Subcutaneous abdominal adipose tissue (tissue), 5 donors: ENCODE measurements at regions not wholly inside any gene's neighbourhood (a gene's known extent, or its start where the extent isn't known, plus 50 kb on each side); places are given as distances from the start of the nearest gene placed in this dataset.

ENCODE experiments used
- H3K27ac ChIP-seq: one replicate; pipeline ENCODE4 v1.7.0; 2013; ENCODE audit warnings: low read depth, mild to moderate bottlenecking, inconsistent platforms, low read length, moderate library complexity
- H3K27me3 ChIP-seq, 5 donors: one replicate each; pipeline ENCODE4 v1.7.0; 2013; ENCODE audit warnings: low read length in 5 of 5, inconsistent platforms in 1 of 5; ENCODE audit not compliant: control insufficient read depth in 5 of 5, insufficient read depth in 4 of 5
- H3K36me3 ChIP-seq, 5 donors: one replicate each; pipeline ENCODE4 v1.7.0; 2013; ENCODE audit warnings: low read length in 5 of 5; ENCODE audit not compliant: control insufficient read depth in 5 of 5, insufficient read depth in 5 of 5
- H3K4me1 ChIP-seq, 5 donors: one replicate each; pipeline ENCODE4 v1.7.0; 2013; ENCODE audit warnings: low read length in 5 of 5, mild to moderate bottlenecking in 3 of 5, moderate library complexity in 1 of 5; ENCODE audit not compliant: control insufficient read depth in 5 of 5, insufficient read depth in 5 of 5
- H3K4me3 ChIP-seq, 5 donors: one replicate each; pipeline ENCODE4 v1.7.0; 2013; ENCODE audit warnings: low read length in 5 of 5, low read depth in 1 of 5
- H3K9ac ChIP-seq, 5 donors: one replicate each; pipeline ENCODE4 v1.7.0; 2013; ENCODE audit warnings: low read length in 5 of 5, mild to moderate bottlenecking in 4 of 5, moderate library complexity in 3 of 5
- H3K9me3 ChIP-seq, 5 donors: one replicate each; pipeline ENCODE4 v1.7.0; 2013; ENCODE audit warnings: low read length in 5 of 5; ENCODE audit not compliant: control insufficient read depth in 5 of 5
- donor health status: healthy.
- donor health status: healthy.
- donor health status: healthy.
- donor health status: healthy.
- donor health status: healthy.

DNA sequence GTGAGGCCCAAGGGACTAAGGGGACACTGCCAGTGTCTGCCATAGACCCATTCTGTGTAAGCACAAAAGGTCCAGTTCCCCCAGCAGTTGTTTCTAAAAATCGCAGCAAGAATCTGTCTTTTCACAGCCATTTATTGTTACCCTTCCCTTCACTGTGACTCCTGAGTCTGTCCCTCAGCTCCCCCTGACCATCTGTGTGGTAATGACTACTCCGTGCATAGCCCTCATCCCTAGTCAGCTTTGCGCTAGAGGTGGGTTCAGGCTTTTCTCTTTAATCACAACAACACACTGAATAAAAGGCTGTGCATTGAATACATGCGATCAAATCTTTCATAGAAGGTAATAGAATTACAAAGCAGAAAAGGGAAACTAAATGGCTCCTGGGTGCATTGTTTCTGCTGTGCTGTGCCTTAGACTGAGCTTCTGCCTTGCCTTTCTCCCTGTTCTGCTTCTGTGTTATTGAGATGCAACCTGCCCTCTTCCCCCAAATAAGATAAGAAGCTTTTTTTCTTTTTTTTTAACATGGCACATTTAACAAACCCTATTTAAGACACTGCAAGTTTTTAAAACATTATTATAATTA lies 836.0 kb upstream of the CDH2 start:
- no peak overlapping the region for H3K4me3 ChIP-seq
- H3K27ac ChIP-seq: no peak overlapping the region
- no peaks in the 10 kb centered on the region for H3K36me3 ChIP-seq
- H3K27me3 ChIP-seq: no peaks in the 10 kb centered on the region
- no peaks in the 10 kb centered on the region for H3K4me1 ChIP-seq
- H3K9ac ChIP-seq: no peak overlapping the region
- H3K9me3 ChIP-seq: no peaks in the 10 kb centered on the region

DNA sequence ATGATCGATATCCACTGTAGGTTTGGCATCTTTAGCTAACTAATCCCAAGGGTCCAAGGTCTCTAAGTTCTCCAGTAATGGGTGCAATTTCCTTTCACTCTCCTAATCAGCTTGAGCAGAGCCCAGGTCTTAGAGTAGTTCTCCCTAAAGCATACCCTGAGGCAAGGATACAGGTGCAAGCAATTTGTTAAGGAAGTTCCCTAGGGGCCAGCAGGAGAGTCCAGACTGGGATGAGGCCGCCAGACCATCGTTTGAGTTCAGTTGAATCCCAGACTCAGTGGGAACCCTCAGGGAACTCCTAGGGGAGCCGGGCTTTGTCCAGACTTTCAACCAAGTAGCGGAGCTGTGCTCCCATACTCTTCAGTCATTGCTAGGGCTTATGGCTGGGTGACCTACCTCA lies 835.4 kb upstream of the CDH2 start:
- Histone ChIP-seq H3K27me3 (no peaks in the 10 kb centered on the region), H3K9me3 (no peaks in the 10 kb centered on the region), H3K9ac (no peak overlapping the region), H3K36me3 (no peaks in the 10 kb centered on the region), H3K4me3 (no peak overlapping the region), H3K27ac (no peak overlapping the region), H3K4me1 (no peaks in the 10 kb centered on the region)

DNA sequence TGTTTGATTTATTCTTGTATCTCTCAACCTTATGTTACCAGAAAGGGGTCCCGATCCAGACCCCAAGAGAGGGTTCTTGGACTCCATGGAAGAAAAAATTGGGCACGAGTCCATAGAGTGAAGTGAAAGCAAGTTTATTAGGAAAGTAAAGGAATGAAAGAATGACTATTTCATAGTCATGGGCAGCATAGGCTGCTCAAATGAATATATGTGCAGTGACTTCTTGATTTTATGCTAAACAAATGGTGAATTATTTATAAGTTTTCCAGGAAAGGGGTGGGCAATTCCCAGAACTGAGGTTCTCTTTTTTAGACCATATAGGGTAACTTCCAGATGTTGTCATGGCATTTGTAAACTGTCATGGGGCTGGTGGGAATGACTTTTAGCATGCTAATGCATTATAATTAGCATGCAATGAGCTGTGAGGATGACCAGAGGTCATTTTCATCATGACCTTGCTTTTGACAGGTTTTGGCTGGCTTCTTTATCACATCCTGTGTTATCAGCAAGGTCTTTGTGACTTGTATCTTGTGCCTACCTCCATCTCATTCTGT lies 832.4 kb upstream of the CDH2 start:
- H3K27me3 ChIP-seq: no peaks in the 10 kb centered on the region
- H3K4me1 ChIP-seq: no peaks in the 10 kb centered on the region
- no peaks in the 10 kb centered on the region for H3K9me3 ChIP-seq
- no peak overlapping the region for H3K4me3 ChIP-seq
- H3K9ac ChIP-seq: no peak overlapping the region
- H3K27ac ChIP-seq: no peak overlapping the region
- H3K36me3 ChIP-seq: no peaks in the 10 kb centered on the region

DNA sequence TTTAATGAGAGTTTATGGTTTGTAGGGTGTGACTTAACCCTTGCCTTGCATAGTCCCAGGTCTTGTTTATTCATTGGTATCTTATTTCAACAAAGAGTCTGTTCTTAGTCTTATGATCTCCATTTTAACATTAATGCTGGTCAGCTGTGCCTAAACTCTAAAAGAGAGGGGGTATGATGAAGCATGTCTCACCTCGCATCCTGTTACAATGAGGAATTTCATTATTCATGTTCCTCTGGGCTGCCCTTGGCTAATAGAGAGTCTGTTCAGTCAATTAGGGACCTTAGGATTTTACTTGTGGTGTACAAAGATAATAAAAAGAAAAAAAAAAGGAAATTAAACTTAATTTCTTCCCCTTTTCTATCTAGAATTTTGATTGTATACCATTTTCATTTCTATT lies 831.9 kb upstream of the CDH2 start:
- H3K27me3 ChIP-seq: no peaks in the 10 kb centered on the region
- no peak overlapping the region for H3K9ac ChIP-seq
- H3K36me3 ChIP-seq: no peaks in the 10 kb centered on the region
- no peaks in the 10 kb centered on the region for H3K4me1 ChIP-seq
- no peak overlapping the region for H3K4me3 ChIP-seq
- no peak overlapping the region for H3K27ac ChIP-seq
- no peaks in the 10 kb centered on the region for H3K9me3 ChIP-seq

DNA sequence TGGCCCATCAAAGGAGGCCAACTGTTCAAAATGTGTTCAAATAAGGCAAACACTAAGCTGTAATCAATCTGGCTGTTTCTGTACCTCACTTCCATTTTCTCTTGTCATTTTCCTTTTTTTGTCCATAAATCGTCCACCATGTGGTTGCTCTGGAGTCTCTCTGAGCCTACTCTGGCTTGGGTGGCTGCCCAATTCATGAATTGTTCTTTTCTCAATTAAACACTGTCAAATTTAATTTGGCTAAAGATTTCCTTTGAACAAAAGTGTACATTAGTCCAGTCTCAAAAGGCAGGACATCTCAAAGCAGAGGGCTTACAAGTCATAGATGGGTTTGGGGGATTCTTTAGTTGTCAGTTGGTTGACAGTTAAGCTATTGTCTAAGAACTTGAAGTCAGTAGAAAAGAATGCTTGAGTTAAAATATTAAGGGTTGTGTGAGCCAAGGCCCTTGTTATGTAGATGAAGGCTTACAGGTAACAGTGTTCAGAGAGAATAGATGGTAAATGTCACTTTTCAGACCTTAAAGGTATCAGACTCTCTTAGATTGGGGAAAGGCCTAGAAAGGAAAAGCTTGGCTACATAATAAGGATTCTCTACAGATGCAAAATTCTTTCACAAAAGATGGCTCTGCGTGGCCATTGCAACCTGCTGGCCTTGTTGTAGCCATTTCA lies 831.2 kb upstream of the CDH2 start:
- no peak overlapping the region for H3K9ac ChIP-seq
- no peaks in the 10 kb centered on the region for H3K36me3 ChIP-seq
- H3K27me3 ChIP-seq: no peaks in the 10 kb centered on the region
- H3K27ac ChIP-seq: no peak overlapping the region
- H3K9me3 ChIP-seq: no peaks in the 10 kb centered on the region
- H3K4me3 ChIP-seq: no peak overlapping the region
- H3K4me1 ChIP-seq: no peaks in the 10 kb centered on the region

DNA sequence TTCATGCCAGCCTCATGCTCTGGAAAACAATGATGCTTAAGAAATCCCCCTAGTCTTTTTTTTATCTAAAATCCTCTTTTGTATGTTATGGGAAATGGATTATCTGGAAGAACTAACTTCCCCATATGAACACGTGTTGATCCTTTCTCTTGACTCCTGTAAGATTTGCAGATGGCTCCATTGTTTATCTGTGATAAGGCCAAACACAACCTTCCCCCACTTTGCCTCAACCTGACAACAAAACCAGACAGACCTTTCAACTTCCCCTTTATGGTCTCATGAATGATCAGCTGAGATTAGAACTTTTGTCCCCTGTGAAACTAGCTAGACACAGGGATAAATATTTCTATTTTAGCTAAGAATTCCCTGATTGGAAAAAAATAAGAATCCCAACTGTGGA lies 828.0 kb upstream of the CDH2 start:
- H3K9me3 ChIP-seq: no peaks in the 10 kb centered on the region
- H3K27ac ChIP-seq: no peak overlapping the region
- no peak overlapping the region for H3K4me3 ChIP-seq
- H3K9ac ChIP-seq: no peak overlapping the region
- H3K4me1 ChIP-seq: no peaks in the 10 kb centered on the region
- no peaks in the 10 kb centered on the region for H3K36me3 ChIP-seq
- no peaks in the 10 kb centered on the region for H3K27me3 ChIP-seq

DNA sequence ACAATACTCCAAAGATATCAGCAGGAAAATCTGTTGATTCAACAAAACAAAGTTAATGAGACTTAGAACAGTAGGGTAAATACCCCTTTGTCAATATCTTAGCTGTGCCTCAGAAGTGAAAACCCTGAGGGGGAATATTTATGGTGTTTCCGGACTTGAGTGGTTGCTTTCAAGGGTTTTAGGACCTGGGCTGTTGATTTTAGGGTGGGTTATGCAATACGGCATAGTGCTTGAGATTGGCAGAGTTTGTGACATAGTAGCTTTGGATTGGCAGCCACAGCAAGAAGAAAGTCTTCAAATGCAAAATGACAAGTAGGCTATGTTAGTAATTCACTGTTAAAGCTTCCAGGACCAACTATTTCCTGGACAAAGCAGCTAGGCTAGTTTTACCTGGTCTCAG lies 826.3 kb upstream of the CDH2 start:
- no peaks in the 10 kb centered on the region for H3K36me3 ChIP-seq
- H3K9me3 ChIP-seq: no peaks in the 10 kb centered on the region
- H3K4me1 ChIP-seq: no peaks in the 10 kb centered on the region
- no peak overlapping the region for H3K4me3 ChIP-seq
- no peak overlapping the region for H3K27ac ChIP-seq
- no peak overlapping the region for H3K9ac ChIP-seq
- H3K27me3 ChIP-seq: no peaks in the 10 kb centered on the region

DNA sequence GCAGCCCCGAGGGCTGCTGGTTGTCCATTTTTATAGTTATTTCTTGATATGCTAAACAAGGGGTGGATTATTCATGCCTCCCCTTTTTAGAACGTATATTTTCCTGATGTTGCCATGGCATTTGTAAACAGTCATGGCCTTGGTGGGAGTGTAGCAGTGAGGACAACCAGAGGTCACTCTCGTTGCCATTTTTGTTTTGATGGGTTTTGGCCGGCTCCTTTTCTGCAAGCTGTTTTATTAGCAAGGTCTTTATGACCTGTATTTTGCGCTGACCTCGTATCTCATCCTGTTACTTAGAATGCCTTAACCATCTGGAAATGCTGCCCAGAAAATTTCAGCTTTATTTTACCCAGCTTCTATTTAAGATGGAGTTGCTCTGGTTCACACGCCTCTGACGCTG lies 825.8 kb upstream of the CDH2 start:
- Histone ChIP-seq H3K4me3 (no peak overlapping the region), H3K36me3 (no peaks in the 10 kb centered on the region), H3K27ac (no peak overlapping the region), H3K4me1 (no peaks in the 10 kb centered on the region), H3K9me3 (no peaks in the 10 kb centered on the region), H3K9ac (no peak overlapping the region), H3K27me3 (no peaks in the 10 kb centered on the region)

DNA sequence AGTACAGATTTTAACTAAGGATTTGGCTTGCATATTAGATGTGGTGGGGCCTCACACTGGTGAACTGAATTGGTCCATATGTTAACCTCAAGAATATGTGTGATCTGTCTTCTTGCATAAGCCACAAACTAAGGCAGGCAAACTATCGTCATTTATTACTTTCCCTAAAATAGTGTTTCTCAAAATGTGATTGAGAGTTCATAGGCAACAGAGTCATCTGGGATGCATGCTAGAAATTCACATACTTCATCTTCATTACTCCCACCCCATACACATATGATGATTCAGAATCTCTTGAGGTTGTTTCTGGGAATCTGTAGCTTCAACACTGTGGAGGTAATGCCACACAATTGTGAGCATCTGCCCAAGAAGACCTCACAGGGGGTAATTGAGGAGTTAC lies 822.8 kb upstream of the CDH2 start:
- Histone ChIP-seq H3K27me3 (no peaks in the 10 kb centered on the region), H3K27ac (no peak overlapping the region), H3K9me3 (no peaks in the 10 kb centered on the region), H3K4me1 (no peaks in the 10 kb centered on the region), H3K9ac (no peak overlapping the region), H3K36me3 (no peaks in the 10 kb centered on the region), H3K4me3 (no peak overlapping the region)

DNA sequence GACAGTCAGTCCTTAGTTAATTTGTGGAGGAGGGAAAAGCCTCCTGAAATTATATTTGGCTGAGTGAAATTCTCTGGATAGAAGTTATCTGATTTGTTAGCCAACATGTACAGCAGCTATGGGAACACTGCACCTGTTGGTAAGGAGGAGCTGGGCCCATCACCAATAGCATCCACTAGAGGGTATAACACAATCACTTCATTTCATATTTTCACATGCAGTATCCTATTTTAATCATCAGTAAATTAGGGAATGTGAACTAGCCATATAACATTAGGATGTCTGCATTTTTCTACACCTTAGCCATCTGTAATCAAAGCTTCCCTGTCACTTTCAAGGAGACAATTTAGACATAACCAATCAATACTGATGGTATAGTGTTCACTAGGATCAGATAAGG lies 818.4 kb upstream of the CDH2 start:
- peaks cover 0 to 2% (median 0%) of the 10 kb centered on the region in 5 donors for H3K9me3 ChIP-seq
- H3K36me3 ChIP-seq: no peaks in the 10 kb centered on the region
- H3K9ac ChIP-seq: no peak overlapping the region
- no peak overlapping the region for H3K4me3 ChIP-seq
- H3K4me1 ChIP-seq: no peaks in the 10 kb centered on the region
- no peaks in the 10 kb centered on the region for H3K27me3 ChIP-seq
- H3K27ac ChIP-seq: no peak overlapping the region
